ENCODE measurements at regions not wholly inside any gene's neighbourhood (a gene's known extent, or its start where the extent isn't known, plus 50 kb on each side); places are given as distances from the start of the nearest gene placed in this dataset.
A peak's percentile ranks its signal among the peaks of the same experiment; 100 is the strongest.

DNA sequence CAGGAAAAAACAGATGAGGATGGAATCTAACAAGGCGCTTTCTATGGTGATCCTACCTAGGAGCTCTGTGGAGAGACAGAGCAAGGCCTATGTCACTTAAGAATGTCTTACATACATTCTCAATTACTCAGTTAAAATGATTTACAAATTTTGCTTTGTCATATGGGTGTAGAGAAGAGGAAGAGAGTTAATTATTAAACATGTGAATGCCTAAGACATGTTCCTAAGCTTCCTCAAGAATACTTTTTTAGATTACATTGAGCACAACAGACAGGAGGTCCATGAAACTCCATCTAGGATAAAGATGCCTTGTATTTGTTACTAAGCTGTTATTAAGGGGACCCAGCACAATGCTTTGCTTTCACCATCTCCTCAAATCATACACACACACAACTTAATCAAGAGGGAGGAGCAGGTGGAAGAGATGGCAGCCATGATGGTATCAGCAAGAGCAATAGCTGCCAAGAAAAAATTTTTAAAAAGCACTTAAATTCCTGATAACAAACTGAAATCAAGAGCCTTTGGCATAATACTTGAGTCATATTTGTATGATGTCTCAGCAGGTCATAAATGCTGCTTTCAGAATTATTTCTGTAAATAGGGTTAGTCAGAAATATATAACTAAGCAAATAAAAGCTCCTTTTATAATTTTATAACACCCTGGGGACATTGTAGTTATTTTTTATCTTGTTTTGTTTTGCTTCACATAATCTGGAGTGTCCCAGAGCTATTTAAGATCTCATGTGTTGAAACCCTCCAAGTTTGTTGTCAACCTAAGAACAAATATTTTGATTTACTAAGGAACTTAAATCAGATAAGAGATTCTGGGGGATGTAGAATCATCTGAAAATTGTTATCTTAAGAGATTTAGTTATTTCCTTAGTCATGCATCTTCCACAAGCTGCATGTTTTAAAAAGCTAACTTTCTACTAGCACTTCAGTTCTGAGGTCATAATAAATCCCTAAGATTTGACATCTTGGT, 70.0 kb upstream of the CD2AP start:
- no peaks in the 10 kb centered on the region for H3K9me3 ChIP-seq
- ATAC-seq, result peak; percentile 48
- H3K4me1 ChIP-seq (ENCODE audit: low read depth), result peaks cover 35% of the 10 kb centered on the region
- intact Hi-C loops (cut with DNase I, micrococcal nuclease), result no loop called here
- H3K4me3 ChIP-seq, result no peak overlapping the region
- TF ChIP-seq, protein P1, sequence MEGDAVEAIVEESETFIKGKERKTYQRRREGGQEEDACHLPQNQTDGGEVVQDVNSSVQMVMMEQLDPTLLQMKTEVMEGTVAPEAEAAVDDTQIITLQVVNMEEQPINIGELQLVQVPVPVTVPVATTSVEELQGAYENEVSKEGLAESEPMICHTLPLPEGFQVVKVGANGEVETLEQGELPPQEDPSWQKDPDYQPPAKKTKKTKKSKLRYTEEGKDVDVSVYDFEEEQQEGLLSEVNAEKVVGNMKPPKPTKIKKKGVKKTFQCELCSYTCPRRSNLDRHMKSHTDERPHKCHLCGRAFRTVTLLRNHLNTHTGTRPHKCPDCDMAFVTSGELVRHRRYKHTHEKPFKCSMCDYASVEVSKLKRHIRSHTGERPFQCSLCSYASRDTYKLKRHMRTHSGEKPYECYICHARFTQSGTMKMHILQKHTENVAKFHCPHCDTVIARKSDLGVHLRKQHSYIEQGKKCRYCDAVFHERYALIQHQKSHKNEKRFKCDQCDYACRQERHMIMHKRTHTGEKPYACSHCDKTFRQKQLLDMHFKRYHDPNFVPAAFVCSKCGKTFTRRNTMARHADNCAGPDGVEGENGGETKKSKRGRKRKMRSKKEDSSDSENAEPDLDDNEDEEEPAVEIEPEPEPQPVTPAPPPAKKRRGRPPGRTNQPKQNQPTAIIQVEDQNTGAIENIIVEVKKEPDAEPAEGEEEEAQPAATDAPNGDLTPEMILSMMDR (IDR thresholded peaks at IDR 0.05), result no peak
- no peak for DNase-seq
- no peaks in the 10 kb centered on the region for H3K36me3 ChIP-seq (ENCODE audit: low read depth)

DNA sequence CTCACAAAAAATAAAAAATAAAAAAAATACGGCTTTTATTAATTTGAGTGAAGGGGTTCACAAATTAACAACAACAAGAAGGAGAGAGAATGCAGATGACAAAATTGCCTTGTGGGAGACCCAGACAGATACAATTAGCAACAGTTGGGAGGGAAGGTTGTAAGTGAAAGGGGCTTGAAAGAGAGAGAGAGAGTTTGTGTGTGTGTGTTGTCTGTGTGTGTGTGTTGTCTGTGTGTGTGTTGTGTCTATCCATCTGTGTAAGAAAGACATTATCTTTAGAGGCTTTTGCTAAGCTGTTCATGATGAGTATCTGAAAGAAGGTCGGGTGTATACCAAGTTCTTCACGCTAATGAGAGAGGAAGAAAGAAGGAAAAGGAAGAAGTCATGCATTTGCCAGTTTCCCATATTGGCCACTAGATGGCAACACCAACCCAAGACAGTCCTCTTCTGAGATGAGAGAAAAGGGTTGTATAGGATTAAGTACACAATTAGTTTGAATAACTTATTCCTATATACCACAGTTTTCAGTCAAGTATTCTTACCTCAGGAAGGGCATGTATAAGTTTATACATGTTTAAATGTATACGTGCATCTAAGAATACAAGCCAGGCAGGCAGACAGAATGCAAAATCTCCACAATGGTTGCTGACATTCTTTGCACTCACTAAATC, 63.7 kb upstream of the CD2AP start:
- H3K9me3 ChIP-seq, result no peaks in the 10 kb centered on the region
- ATAC-seq, result peak; percentile 90
- peak in 1 of 3 donors; percentile 45 for DNase-seq
- TF ChIP-seq, protein P1 (IDR thresholded peaks at IDR 0.05), result peak; percentile 75
- H3K4me3 ChIP-seq, result no peak overlapping the region
- H3K36me3 ChIP-seq (ENCODE audit: low read depth), result no peaks in the 10 kb centered on the region
- H3K4me1 ChIP-seq (ENCODE audit: low read depth), result no peaks in the 10 kb centered on the region
- intact Hi-C loops (cut with DNase I, micrococcal nuclease), result loop anchor here (5.0 to 10.0 kb wide), 4 partner anchors 61 to 371 kb away; partner anchors contain the start of genes OPN5 (in 2 of the 2) and CD2AP (in 1 of the 2)

DNA sequence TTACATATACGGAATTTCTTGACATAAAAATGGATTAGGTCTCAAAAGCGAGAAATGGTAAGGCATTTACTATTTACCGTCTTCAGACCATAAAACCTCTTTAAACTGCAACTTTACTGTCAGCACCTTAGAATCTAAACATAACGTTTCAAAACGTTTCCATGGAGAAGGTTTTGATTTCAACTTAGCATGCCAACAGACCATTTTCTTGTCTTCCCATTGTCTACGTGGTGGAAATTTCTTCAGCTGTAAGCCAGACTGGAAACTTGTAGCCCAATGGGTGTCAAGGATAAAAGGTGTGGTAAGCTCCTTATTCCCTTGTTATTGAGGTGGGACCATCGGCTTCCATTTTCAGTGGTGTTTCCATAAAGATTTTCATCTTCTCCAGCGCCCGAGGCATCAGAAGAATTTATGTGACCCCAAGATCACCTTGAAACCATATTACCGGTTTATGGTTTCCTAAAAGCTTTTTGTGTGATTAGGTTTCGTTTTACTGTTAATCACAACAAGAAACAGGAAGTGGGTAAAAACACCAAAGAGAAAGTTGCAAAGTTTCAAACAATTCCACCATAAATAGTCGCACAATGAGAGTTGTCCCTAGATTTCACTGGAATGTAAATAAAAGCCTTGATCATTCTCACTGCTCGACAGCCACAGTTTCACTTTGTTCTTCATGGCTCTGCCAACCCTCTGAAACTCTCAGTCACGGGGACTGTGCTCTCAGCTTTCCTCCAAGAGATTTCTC, 63.0 kb upstream of the CD2AP start:
- ATAC-seq (peak; percentile 54), DNase-seq (peak in 1 of 3 donors; percentile 41)
- Histone ChIP-seq H3K4me3 (no peak overlapping the region), H3K36me3 (ENCODE audit: low read depth) (no peaks in the 10 kb centered on the region), H3K4me1 (ENCODE audit: low read depth) (no peaks in the 10 kb centered on the region), H3K9me3 (no peaks in the 10 kb centered on the region)
- TF ChIP-seq, protein P1 (IDR thresholded peaks at IDR 0.05), result no peak
- intact Hi-C loops (cut with DNase I, micrococcal nuclease), result loop anchor here (5.0 to 10.0 kb wide), 4 partner anchors 60 to 370 kb away; partner anchors contain the start of genes OPN5 (in 2 of the 2) and CD2AP (in 1 of the 2)

DNA sequence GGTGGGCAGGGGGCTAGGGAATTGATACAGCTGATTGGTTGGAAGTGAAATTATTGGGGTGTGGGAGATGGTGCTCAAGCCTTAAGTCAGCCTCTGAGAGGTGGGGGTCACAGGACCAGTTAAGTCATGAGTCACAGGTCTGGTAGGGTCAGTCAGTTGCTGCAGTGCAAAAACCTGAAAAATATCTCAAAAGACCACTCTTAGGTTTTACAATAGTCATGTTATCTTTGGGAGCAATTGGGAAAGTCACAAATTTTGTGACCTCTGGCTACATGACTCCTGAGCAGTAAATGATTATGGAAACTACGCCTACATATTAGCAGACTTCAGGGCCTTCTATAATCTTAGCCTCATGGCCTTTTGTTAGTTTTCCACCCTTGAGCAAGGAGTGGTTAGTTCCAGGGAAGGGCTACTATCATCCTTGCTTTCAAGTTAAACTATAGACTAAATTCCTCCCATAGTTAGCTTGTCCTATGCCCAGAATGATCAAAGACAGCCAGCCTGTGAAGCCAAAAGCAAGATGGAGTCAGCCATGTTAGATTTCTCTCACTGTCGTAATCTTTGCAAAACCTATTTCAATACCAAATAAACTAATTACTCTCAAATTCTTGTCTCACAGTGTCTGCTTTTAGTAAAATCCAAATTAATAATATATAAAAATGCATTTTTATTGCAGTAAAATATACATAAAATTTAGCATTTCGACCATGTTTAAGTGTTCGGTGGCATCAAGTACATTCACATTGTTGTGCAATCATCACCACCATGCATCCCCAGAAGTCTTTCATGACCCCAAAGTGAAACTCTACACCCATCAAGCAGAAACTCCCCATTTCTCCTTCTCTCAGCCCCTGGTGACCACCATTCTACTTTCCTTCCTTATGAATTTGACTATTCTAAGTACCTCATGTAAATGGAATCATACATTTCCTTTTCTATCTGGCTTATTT, 60.9 kb upstream of the CD2AP start:
- ATAC-seq, result no peak
- intact Hi-C loops (cut with DNase I, micrococcal nuclease), result loop anchor here (10.0 kb wide), 3 partner anchors 58 to 368 kb away; partner anchors contain the start of genes CD2AP (in 1 of the 2) and OPN5 (in 1 of the 2)

More for the DNA sequence above, 60.9 kb upstream of the CD2AP start:
- Histone ChIP-seq H3K36me3 (ENCODE audit: low read depth) (no peaks in the 10 kb centered on the region), H3K4me1 (ENCODE audit: low read depth) (peaks cover 5% of the 10 kb centered on the region), H3K9me3 (no peaks in the 10 kb centered on the region), H3K4me3 (no peak overlapping the region)
- TF ChIP-seq, protein P1 (IDR thresholded peaks at IDR 0.05), result no peak
- DNase-seq, result no peak

All from mucosa of descending colon (tissue), 3 donors.